IMR-90 (cell line): ENCODE measurements at regions not wholly inside any gene's neighbourhood (a gene's known extent, or its start where the extent isn't known, plus 50 kb on each side); places are given as distances from the start of the nearest gene placed in this dataset.

Experiments
- ATAC-seq: fragments of 200-7000 bp; cut with Tn5 transposase; 2 replicates; pipeline ENCODE4 v1.9.1; 2020; ENCODE audit warnings: low read depth, mild to moderate bottlenecking, moderate library complexity
- BruUV-seq: library from RNA; stranded (reverse); fragments of 400-500 nt; replicated peaks from 2 replicates; lab custom pipeline; 2021; lab: Mats Ljungman, UMichigan
- CTCF ChIA-PET: fragments of 300-600 bp; formaldehyde crosslinking; extraction: SDS; loops from one replicate; lab custom pipeline; 2021; ENCODE audit warnings: antibody characterized with exemption; lab: Yijun Ruan, JAX
- POLR2A ChIA-PET: fragments of 300-600 bp; sonication (Branson Sonifier 250); formaldehyde crosslinking; loops from one replicate; lab custom pipeline; 2022; ENCODE audit warnings: antibody characterized with exemption; ENCODE audit not compliant: unreplicated experiment; lab: Charles Lee
- DNase-seq: peaks from one replicate; pipeline ENCODE4 v3.0.0; 2013
- H2AFZ ChIP-seq: replicated peaks from 2 replicates; pipeline ENCODE3; 2013; ENCODE audit warnings: low read length, mild to moderate bottlenecking; ENCODE audit not compliant: poor library complexity
- H2AK5ac ChIP-seq: 2 replicates; pipeline ENCODE4 v1.6.1; 2013; ENCODE audit warnings: low read depth, low read length, inconsistent platforms
- H2AK9ac ChIP-seq: replicated peaks from 2 replicates; pipeline ENCODE3; 2013; ENCODE audit warnings: mild to moderate bottlenecking, low read depth, low read length, moderate library complexity; ENCODE audit not compliant: poor library complexity
- H2BK120ac ChIP-seq: 2 replicates; pipeline ENCODE4 v1.6.1; 2013; ENCODE audit warnings: low read depth, low read length, inconsistent platforms
- H2BK15ac ChIP-seq: 3 replicates; pipeline ENCODE4 v1.6.1; 2013; ENCODE audit warnings: low read depth, low read length, inconsistent platforms
- H2BK20ac ChIP-seq: 2 replicates; pipeline ENCODE4 v1.6.1; 2013; ENCODE audit warnings: low read depth, mild to moderate bottlenecking, inconsistent platforms, low read length, moderate library complexity
- H2BK5ac ChIP-seq: 2 replicates; pipeline ENCODE4 v1.6.1; 2013; ENCODE audit warnings: mild to moderate bottlenecking, low read depth, low read length, inconsistent platforms; ENCODE audit not compliant: poor library complexity, severe bottlenecking
- H3K14ac ChIP-seq: replicated peaks from 2 replicates; pipeline ENCODE4 v1.6.1; 2013; ENCODE audit warnings: low read depth, low read length, inconsistent platforms
- H3K18ac ChIP-seq: 2 replicates; pipeline ENCODE4 v1.6.1; 2013; ENCODE audit warnings: low read depth, low read length, control low read depth
- H3K23ac ChIP-seq: 2 replicates; pipeline ENCODE4 v1.6.1; 2013; ENCODE audit warnings: low read depth, low read length, inconsistent platforms
- H3K27ac ChIP-seq: 2 replicates; pipeline ENCODE4 v1.5.1; 2013; ENCODE audit warnings: mild to moderate bottlenecking, control low read depth, low read length; ENCODE audit not compliant: insufficient read depth
- H3K27me3 ChIP-seq: 2 replicates; pipeline ENCODE4 v1.6.1; 2013; ENCODE audit warnings: low read length; ENCODE audit not compliant: control insufficient read depth, insufficient read depth
- H3K36me3 ChIP-seq: 2 replicates; pipeline ENCODE4 v1.6.1; 2013; ENCODE audit warnings: low read length, mixed read lengths; ENCODE audit not compliant: control insufficient read depth, insufficient read depth
- H3K4ac ChIP-seq: 2 replicates; pipeline ENCODE4 v1.6.1; 2013; ENCODE audit warnings: low read depth, low read length, inconsistent platforms
- H3K4me1 ChIP-seq: 2 replicates; pipeline ENCODE4 v1.6.1; 2013; ENCODE audit warnings: low read length, mixed read lengths; ENCODE audit not compliant: control insufficient read depth, insufficient read depth
- H3K4me2 ChIP-seq: 2 replicates; pipeline ENCODE4 v1.6.1; 2013; ENCODE audit warnings: low read depth, mild to moderate bottlenecking, control low read depth, low read length, moderate library complexity
- H3K4me3 ChIP-seq: 2 replicates; pipeline ENCODE4 v1.5.1; 2013; ENCODE audit warnings: low read depth, mild to moderate bottlenecking, control low read depth, low read length, moderate library complexity; ENCODE audit not compliant: insufficient read depth
- H3K56ac ChIP-seq: 2 replicates; pipeline ENCODE4 v1.6.1; 2013; ENCODE audit warnings: low read length, inconsistent platforms; ENCODE audit not compliant: insufficient read depth; ENCODE audit errors: extremely low read depth
- H3K79me1 ChIP-seq, 2 experiments: 2 replicates each; pipeline ENCODE4 v1.6.1; 2013; ENCODE audit warnings: low read length in 2 of 2, inconsistent platforms in 1 of 2, low read depth in 1 of 2
- H3K9ac ChIP-seq: 2 replicates; pipeline ENCODE4 v1.6.1; 2013; ENCODE audit warnings: low read depth, low read length, control low read depth
- H3K9me1 ChIP-seq: 2 replicates; pipeline ENCODE4 v1.6.1; 2013; ENCODE audit warnings: low read length, inconsistent platforms; ENCODE audit not compliant: insufficient read depth
- H3K9me3 ChIP-seq: 2 replicates; pipeline ENCODE4 v1.6.1; 2013; ENCODE audit warnings: low read length; ENCODE audit not compliant: control insufficient read depth, insufficient read depth
- H4K20me1 ChIP-seq: 2 replicates; pipeline ENCODE4 v1.6.1; 2013; ENCODE audit warnings: low read length, inconsistent platforms; ENCODE audit not compliant: insufficient read depth
- H4K5ac ChIP-seq: 2 replicates; pipeline ENCODE4 v1.6.1; 2013; ENCODE audit warnings: mild to moderate bottlenecking, low read depth, low read length, control low read depth
- H4K8ac ChIP-seq, 2 experiments: 2 replicates each; pipeline ENCODE4 v1.6.1; 2013; ENCODE audit warnings: low read depth in 2 of 2, low read length in 2 of 2, control low read depth in 1 of 2, inconsistent platforms in 1 of 2
- H4K91ac ChIP-seq: 2 replicates; pipeline ENCODE4 v1.6.1; 2013; ENCODE audit warnings: low read depth, low read length, inconsistent platforms; ENCODE audit not compliant: insufficient read depth
- BHLHE40 ChIP-seq: fragments of 150-350 bp; IDR thresholded peaks from 2 replicates; pipeline ENCODE4 v1.6.1; 2016; ENCODE audit warnings: mild to moderate bottlenecking, low read depth, low read length
- CEBPB ChIP-seq: IDR thresholded peaks from 2 replicates; pipeline ENCODE4 v1.6.1; 2012; ENCODE audit warnings: low read depth, low read length, improper control_type of control experiment
- MAFK ChIP-seq: IDR thresholded peaks from 2 replicates; pipeline ENCODE4 v1.6.1; 2012; ENCODE audit warnings: low read depth, low read length, improper control_type of control experiment
- MXI1 ChIP-seq: IDR thresholded peaks from 2 replicates; pipeline ENCODE4 v1.6.1; 2012; ENCODE audit warnings: low read depth, mild to moderate bottlenecking, low read length, moderate library complexity, borderline replicate concordance
- RFX5 ChIP-seq: IDR thresholded peaks from 2 replicates; pipeline ENCODE4 v1.8.0; 2012; ENCODE audit warnings: low read depth, mild to moderate bottlenecking, low read length, moderate library complexity
- WGBS, 2 experiments: methylation state at CpG; one replicate each; pipeline versions ENCODE4 v1.1.5 to v1.1.7; 2013; ENCODE audit warnings: missing lambda C conversion rate in 2 of 2; ENCODE audit not compliant: insufficient read length in 1 of 2; ENCODE audit errors: extremely low coverage in 2 of 2; 5-methylcytosine and 5-hydroxymethylcytosine counted together
- dilution Hi-C: fragments of 300-500 bp; cut with HindIII; formaldehyde crosslinking; loops from one replicate; pipeline ENCODE4 v1.14.3; 2018; ENCODE audit warnings: low sequenced_read_pairs; ENCODE audit not compliant: unreplicated experiment
- in situ Hi-C: fragments of 300-500 bp; cut with MboI; formaldehyde crosslinking; loops from 3 replicates; pipeline ENCODE4 v1.14.3; 2019; ENCODE audit warnings: low sequenced_read_pairs, inconsistent platforms, mixed read lengths
- intact Hi-C: fragments of 100-400 bp; cut with micrococcal nuclease; formaldehyde crosslinking; loops from 2 replicates; pipeline ENCODE4 v1.10.0; 2022
- TF ChIP-seq, protein P1 (sequence below): fragments of 150-350 bp; IDR thresholded peaks from 2 replicates; pipeline ENCODE4 v1.6.1; 2017; ENCODE audit warnings: mild to moderate bottlenecking, antibody characterized with exemption, low read length, low read depth
- TF ChIP-seq, protein P2 (sequence below): conservative IDR thresholded peaks from 2 replicates; pipeline ENCODE4 v1.5.1; 2012; ENCODE audit warnings: mild to moderate bottlenecking, low read depth, low read length, improper control_type of control experiment

DNA sequence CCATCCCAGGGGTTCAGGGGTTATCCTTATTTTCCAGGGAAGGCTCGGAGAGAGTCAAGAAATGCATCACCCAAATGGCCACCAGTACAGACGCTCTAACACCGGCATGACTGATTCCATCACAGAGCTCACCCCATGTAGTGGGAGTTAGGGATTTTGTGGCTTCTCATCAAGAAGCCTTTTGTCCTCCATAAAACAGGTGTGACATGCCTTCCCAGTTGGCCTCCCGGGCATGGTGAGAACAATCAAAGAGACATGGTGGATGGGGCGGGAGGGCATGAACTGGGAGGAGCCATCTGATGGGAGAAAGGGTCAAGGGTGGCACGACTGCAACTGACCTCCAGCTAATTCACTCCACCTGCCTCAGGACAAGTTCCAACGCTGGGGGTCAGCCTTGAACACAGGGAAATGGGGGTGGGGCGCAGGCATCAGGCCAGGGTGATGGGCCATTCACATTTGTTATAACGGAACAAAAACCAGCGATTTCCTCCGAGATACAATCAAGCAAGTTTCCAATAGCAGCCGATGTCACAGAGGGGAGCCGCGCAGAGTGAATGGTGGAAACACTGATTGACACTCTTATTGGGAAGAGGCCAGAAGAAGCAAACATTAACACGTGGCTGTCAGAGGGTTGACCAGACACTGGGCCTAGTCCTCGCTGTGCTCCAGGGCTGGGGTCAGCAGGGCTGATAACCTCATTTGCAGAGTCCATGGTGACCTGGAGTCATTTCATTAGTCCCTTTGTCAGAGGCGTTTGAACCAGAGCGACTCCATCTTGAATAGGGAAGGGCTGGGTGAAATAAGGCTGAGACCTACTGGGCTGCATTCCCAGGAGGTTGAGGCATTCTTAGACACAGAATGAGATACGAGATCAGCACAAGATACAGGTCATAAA is 80.5 kb upstream of the HPCAL1 start (continued):
- TF ChIP-seq MAFK (no peak), RFX5 (no peak)

DNA sequence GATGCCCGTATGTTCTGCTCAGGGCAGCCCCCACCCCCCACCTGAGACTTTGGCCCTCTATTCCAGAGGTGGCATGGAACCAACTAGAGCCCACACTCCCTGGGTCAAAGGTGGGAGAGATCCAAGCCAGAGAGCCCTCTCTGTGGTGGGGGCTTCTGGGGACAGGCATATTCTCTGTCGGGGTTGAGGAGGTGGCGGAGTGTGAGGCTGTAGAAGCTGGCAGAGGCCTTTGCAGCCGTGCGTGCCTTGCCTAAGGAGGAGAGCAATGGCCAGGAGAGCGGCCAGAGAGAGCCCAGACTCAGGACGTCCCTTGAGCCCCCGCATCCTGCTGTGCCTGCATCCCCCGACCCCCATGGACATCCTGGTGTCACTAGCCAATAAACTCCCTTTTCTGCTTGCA is 79.2 kb upstream of the HPCAL1 start:
- Histone ChIP-seq H3K18ac (no peak overlapping the region), H2BK120ac (no peak overlapping the region), H3K9me1 (peaks cover 6% of the 10 kb centered on the region; the same call in 1 of the 2 replicates), H2BK20ac (no peak overlapping the region), H4K20me1 (no peaks in the 10 kb centered on the region), H3K9me3 (no peaks in the 10 kb centered on the region), H3K4me1 (peaks cover 8% of the 10 kb centered on the region), H3K27me3 (peaks cover 8% of the 10 kb centered on the region), H3K23ac (no peak overlapping the region), H3K79me1 (no peaks in the 10 kb centered on the region), H2AFZ (no peak overlapping the region), H3K27ac (no peak overlapping the region), H3K4ac (no peak overlapping the region), H4K91ac (no peak overlapping the region), H3K56ac (no peak overlapping the region), H4K5ac (no peak overlapping the region), H2BK15ac (no peak overlapping the region), H3K14ac (no peak overlapping the region), H3K4me3 (no peak overlapping the region), H3K9ac (no peak overlapping the region), H4K8ac (no peak overlapping the region), H3K36me3 (no peaks in the 10 kb centered on the region), H3K4me2 (no peak overlapping the region), H2BK5ac (no peak overlapping the region), H2AK5ac (no peak overlapping the region), H2AK9ac (no peak overlapping the region)
- no peak for TF ChIP-seq CEBPB
- TF ChIP-seq, protein P1, sequence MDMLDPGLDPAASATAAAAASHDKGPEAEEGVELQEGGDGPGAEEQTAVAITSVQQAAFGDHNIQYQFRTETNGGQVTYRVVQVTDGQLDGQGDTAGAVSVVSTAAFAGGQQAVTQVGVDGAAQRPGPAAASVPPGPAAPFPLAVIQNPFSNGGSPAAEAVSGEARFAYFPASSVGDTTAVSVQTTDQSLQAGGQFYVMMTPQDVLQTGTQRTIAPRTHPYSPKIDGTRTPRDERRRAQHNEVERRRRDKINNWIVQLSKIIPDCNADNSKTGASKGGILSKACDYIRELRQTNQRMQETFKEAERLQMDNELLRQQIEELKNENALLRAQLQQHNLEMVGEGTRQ = no peak
- TF ChIP-seq, protein P2, sequence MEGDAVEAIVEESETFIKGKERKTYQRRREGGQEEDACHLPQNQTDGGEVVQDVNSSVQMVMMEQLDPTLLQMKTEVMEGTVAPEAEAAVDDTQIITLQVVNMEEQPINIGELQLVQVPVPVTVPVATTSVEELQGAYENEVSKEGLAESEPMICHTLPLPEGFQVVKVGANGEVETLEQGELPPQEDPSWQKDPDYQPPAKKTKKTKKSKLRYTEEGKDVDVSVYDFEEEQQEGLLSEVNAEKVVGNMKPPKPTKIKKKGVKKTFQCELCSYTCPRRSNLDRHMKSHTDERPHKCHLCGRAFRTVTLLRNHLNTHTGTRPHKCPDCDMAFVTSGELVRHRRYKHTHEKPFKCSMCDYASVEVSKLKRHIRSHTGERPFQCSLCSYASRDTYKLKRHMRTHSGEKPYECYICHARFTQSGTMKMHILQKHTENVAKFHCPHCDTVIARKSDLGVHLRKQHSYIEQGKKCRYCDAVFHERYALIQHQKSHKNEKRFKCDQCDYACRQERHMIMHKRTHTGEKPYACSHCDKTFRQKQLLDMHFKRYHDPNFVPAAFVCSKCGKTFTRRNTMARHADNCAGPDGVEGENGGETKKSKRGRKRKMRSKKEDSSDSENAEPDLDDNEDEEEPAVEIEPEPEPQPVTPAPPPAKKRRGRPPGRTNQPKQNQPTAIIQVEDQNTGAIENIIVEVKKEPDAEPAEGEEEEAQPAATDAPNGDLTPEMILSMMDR = no peak
- TF ChIP-seq MXI1 = no peak
- TF ChIP-seq RFX5 = no peak
- TF ChIP-seq BHLHE40 = no peak
- DNase-seq (no peak), ATAC-seq (no peak)
- no TSS peak for BruUV-seq
- ChIA-PET CTCF (no interaction called here), POLR2A (no interaction called here)
- 72% methylated on average over 3 of the region's 9 CpGs; no CpG with 5 or more reads in 1 of the 2 experiments for WGBS, 2 experiments
- in situ Hi-C loops = no loop called here
- intact Hi-C loops = no loop called here
- dilution Hi-C loops = no loop called here
